Limb (tissue), 2 donors: ENCODE measurements at regions not wholly inside any gene's neighbourhood (a gene's known extent, or its start where the extent isn't known, plus 50 kb on each side); places are given as distances from the start of the nearest gene placed in this dataset.
"Not testable (repeated sequence)": the region's sequence is repeated elsewhere in the genome, so short reads cannot be mapped to it uniquely, and the experiment has no call there.

Source experiments
- DNase-seq, 2 donors: peaks; one replicate each; pipeline ENCODE4 v3.0.0-alpha.2; 2016; ENCODE audit errors: extremely low spot score in 2 of 2

DNA sequence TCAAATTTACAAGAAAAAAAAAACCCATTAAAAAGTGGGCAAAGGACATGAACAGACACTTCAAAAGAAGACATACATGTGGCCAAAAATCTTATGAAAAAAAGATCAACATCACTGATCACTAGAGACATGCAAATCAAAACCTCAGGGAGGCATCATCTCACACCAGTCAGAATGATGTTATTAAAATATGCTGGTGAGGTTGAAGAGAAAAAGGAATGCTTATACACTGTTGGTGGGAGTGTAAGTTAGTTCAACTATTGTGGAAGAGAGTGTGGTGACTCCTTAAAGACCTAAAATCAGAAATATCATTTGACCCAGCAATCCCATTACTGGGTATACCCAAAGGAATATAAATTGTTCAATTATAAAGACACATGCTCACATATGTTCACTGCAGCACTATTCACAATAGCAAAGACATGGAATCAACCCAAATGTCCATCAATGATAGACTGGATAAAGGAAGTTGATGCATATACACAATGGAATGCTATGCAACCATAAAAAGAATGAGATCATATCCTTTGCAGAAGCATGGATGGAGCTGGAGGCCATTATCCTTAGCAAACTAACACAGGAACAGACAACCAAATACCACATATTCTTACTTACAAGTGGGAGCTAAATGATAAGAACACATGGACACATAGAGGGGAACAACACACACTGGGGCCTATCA is 100.3 kb upstream of the GALNT15 start:
- DNase-seq, result not testable (repeated sequence)

- no peak for DNase-seq
Observed at GRCh38 chr3:16075647-16076046, 98.8 kb upstream of the GALNT15 start.

DNA sequence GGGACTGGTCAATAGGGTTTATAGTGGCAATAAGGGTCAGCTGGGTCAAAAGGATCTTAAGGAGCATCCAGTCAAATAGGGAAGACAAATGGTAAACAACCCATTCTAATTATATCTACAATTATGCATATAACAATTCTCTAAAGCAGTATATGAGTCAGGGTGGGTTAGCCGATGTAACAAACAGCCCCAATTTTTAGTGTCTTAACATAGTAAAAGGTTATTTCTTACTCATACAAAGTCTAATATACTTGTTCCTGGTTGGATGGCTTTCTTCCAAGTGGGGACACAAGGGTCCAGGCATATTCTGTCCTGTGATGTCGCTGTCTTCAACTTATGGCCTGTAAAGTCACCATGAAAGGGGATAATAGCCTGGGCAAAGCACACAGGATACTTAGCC is 97.9 kb upstream of the GALNT15 start:
- no peak for DNase-seq

DNA sequence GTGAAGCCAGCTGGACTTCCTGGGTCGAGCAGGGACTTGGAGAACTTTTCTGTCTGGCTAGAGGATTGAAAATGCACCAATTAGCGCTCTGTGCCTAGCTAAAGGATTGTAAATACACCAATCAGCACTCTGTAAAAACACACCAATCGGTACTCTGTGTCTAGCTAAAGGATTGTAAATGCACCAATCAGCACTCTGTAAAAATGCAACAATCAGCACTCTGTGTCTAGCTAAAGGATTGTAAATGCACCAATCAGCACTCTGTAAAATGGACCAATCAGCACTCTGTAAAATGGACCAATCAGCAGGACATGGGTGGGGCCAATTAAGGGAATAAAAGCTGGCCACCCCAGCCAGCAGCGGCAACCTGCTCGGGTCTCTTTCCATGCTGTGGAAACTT is 97.3 kb upstream of the GALNT15 start:
- DNase-seq, result not testable (repeated sequence)

DNA sequence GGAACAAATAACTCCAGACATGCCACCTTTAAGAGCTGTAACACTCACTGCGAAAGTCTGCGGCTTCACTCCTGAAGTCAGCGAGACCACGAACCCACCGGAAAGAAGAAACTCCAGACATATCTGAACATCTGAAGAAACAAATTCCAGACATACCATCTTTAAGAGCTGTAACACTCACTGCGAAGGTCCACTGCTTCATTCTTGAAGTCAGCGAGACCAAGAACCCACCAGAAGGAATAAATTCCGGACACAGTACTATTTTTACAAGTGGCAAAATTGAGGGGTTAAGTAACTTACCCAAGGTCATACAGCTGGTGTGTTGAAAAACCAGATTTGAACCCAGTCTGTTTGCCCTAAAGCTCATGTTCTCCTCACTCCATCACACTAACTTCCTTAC is 96.8 kb upstream of the GALNT15 start:
- DNase-seq, result not testable (repeated sequence)

- DNase-seq, result peak in 1 of 2 donors; percentile 56
Observed at GRCh38 chr3:16079519-16079918, 95.0 kb upstream of the GALNT15 start.

GRCh38 chr3:16081661-16082060 is 92.8 kb upstream of the GALNT15 start:
- no peak for DNase-seq

DNA sequence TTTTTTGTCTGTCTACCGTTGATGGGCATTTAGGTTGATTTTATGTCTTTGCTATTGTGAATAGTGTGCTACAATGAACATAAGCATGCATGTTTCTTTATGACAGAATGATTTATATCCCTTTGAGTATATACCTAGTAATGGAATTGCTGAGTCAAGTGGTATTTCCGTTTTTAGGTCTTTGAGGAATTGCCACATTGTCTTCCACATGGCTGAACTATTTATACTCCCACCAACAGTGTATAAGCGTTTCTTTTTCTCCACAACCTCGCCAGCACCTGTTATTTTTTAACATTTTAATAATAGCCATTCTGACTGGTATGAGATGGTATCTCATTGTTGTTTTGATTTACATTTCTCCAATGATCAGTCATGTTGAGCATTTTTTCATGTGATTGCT is 89.6 kb upstream of the GALNT15 start:
- DNase-seq, result no peak

DNA sequence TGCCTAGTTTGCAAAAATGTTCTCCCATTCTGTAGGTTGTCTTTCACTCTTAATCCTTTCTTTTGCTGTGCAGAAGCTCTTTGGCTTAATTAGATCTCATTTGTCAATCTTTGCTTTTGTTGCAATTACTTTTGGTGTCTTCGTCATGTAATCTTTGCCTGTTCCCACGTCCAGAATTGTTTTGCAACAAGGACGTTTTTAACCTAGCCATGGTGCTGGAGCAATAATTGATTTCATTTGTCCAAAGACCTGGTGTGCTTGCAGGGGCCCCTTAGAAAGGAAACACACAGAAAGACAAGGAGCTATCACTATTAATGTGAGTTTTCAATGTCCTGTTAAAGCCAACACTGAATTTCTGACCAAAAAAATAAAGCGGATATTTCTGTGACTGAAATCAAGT is 89.1 kb upstream of the GALNT15 start:
- no peak for DNase-seq

GRCh38 chr3:16085884-16086608 is 88.4 kb upstream of the GALNT15 start:
- DNase-seq, result peak; percentile 75 to 77

DNA sequence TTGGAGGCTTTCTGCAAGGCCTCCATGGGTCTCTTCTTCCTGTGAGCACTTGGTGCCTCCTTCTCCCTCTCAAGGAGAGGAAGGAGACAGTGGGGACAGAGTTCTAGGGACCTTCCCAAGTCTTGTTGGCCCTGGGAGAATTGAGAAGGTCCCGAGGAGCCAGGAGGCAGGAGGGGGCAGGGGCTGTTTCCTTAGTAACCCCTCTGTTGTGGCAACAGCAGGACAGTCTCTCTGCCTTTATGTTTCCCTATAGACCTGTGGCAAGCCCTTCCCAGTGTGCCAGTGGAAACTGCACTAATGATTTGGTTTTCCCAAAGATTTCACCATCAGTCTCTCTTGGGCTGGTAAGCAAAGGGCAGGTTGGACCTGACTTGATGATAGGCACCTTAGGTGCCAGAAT is 87.8 kb upstream of the GALNT15 start:
- DNase-seq, result no peak

- no peak for DNase-seq
Observed at GRCh38 chr3:16088496-16088895, 86.0 kb upstream of the GALNT15 start.

DNA sequence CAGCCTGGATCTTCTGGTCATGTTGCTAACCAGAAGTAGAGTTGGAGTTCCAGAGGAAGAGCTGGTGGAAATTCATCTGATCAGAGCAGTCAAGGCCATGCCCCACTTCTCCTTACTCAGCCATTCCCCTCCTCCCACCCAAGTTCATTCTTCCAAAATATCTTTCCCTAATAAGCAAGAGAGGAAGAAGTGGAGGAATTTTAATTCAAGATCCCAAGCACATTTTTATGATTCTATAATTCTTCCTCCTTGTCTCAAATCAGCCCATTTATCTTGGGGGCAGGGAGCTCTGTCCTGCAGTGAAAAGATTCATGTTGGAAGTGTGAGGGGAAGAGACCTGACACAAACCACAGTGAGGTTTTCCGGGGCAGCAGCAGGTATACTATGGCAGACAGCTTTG is 85.0 kb upstream of the GALNT15 start:
- DNase-seq, result no peak

GRCh38 chr3:16090024-16090423 is 84.5 kb upstream of the GALNT15 start:
- peak in 1 of 2 donors; percentile 57 for DNase-seq

GRCh38 chr3:16090706-16091105 is 83.8 kb upstream of the GALNT15 start:
- DNase-seq, result no peak

- DNase-seq, result no peak
Observed at GRCh38 chr3:16092923-16093322, 81.6 kb upstream of the GALNT15 start.

DNA sequence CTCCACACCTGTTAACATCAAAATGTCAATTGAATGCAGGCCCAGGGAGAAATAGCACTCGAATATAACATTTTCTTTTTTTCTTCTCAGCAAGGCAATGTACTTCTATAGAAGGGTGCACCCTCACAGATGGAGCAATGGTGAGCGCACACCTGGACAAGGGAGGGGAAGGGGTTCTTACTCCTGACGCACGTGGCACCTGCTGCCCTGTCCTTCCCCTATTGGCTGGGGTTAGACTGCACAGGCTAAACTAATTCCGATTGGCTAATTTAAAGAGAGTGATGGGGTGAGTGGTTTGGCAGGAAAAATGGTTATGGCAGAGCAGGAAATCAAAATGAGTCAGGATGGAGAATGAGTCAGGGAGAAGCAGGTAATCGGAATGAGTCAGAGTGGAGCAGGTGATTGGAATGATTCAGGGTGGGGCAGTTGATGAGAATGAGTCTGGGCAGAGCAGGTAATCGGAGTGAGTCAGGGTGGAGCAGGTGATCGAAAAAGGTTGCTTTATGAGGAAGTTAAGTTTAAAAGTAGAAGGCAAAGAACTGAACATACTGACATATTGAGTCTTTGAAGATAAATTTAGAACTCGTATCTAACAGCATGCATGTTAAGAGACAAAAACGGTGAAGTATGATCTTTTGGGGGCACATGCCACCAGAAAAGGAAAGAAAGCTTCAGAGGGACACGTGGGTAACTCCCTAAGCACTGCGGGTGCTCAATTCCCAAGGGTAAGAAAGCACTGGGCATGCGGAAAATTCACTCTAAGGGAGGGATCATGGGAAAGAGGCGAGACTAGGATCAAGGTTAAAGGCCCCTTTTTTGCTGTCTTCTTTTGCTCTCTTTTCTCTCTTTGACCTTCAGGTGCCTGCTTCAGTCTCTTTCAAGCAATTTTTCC is 72.9 kb upstream of the GALNT15 start:
- DNase-seq, result no peak

DNA sequence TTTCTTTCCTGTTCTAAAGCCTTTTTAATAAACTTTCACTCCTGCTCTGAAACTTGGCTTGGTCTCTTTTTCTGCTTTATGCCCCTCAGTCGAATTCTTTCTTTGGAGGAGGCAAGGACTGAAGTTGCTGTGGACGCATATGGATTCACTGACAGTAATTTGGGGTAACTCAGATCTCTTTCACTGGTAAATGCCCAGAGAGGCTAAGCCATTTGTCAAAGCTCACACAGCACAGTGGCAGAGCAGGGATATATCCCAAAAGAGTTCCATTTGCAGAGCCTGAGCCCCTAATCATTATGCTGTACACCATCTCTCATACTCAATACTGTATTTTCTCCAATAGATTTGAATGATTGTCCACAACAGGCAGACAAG is 72.3 kb upstream of the GALNT15 start:
- no peak for DNase-seq

GRCh38 chr3:16102905-16103364 is 71.5 kb upstream of the GALNT15 start:
- DNase-seq, result no peak

DNA sequence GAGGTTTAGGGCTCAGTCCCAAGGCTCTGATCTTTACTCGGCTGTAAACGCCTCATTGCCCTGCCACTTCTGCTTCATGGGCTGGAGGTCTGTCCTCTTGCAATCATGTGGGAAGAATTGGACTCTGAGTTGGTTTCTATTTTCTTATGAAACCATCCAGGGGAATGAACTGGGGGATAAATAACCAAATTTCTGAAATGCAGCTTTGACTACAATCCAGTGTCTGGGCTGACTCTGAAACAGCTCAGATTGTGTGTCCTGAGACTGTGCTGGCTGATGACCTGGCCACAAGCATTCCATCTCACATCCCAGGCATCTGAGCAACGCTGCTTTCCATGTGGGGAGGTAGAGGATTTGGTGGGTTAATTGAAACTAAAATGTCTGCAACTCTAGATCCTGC is 71.0 kb upstream of the GALNT15 start:
- no peak for DNase-seq

GRCh38 chr3:16104156-16104555 is 70.3 kb upstream of the GALNT15 start:
- DNase-seq, result no peak

DNA sequence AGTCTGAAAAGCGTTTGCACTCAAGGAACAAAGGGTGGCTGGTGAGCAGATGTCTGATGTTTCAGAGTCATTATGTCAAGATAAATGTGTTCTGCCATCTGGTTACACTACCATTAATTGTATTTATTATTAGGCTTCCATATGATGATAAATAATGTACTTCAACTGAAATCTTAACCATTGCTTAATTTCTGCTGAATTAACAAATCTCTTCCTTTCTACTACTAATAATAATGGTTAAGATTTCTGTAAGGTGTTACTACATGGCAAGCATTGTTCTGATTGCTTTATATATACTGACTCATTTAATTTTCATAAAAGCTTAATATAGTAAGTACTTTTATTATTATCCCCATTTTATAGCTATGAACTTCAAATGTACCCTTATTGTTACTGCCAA is 68.4 kb upstream of the GALNT15 start:
- no peak for DNase-seq
